IMR-90 (cell line): ENCODE measurements at regions not wholly inside any gene's neighbourhood (a gene's known extent, or its start where the extent isn't known, plus 50 kb on each side); places are given as distances from the start of the nearest gene placed in this dataset.
A peak's percentile ranks its signal among the peaks of the same experiment; 100 is the strongest.

ENCODE experiments used
- ATAC-seq: fragments of 200-7000 bp; cut with Tn5 transposase; 2 replicates; pipeline ENCODE4 v1.9.1; 2020; ENCODE audit warnings: low read depth, mild to moderate bottlenecking, moderate library complexity
- BruUV-seq: library from RNA; stranded (reverse); fragments of 400-500 nt; replicated peaks from 2 replicates; lab custom pipeline; 2021; lab: Mats Ljungman, UMichigan
- CTCF ChIA-PET: fragments of 300-600 bp; formaldehyde crosslinking; extraction: SDS; loops from one replicate; lab custom pipeline; 2021; ENCODE audit warnings: antibody characterized with exemption; lab: Yijun Ruan, JAX
- POLR2A ChIA-PET: fragments of 300-600 bp; sonication (Branson Sonifier 250); formaldehyde crosslinking; loops from one replicate; lab custom pipeline; 2022; ENCODE audit warnings: antibody characterized with exemption; ENCODE audit not compliant: unreplicated experiment; lab: Charles Lee
- DNase-seq: peaks from one replicate; pipeline ENCODE4 v3.0.0; 2013
- H2AFZ ChIP-seq: replicated peaks from 2 replicates; pipeline ENCODE3; 2013; ENCODE audit warnings: low read length, mild to moderate bottlenecking; ENCODE audit not compliant: poor library complexity
- H2AK5ac ChIP-seq: 2 replicates; pipeline ENCODE4 v1.6.1; 2013; ENCODE audit warnings: low read depth, low read length, inconsistent platforms
- H2AK9ac ChIP-seq: replicated peaks from 2 replicates; pipeline ENCODE3; 2013; ENCODE audit warnings: mild to moderate bottlenecking, low read depth, low read length, moderate library complexity; ENCODE audit not compliant: poor library complexity
- H2BK120ac ChIP-seq: 2 replicates; pipeline ENCODE4 v1.6.1; 2013; ENCODE audit warnings: low read depth, low read length, inconsistent platforms
- H2BK15ac ChIP-seq: 3 replicates; pipeline ENCODE4 v1.6.1; 2013; ENCODE audit warnings: low read depth, low read length, inconsistent platforms
- H2BK20ac ChIP-seq: 2 replicates; pipeline ENCODE4 v1.6.1; 2013; ENCODE audit warnings: low read depth, mild to moderate bottlenecking, inconsistent platforms, low read length, moderate library complexity
- H2BK5ac ChIP-seq: 2 replicates; pipeline ENCODE4 v1.6.1; 2013; ENCODE audit warnings: mild to moderate bottlenecking, low read depth, low read length, inconsistent platforms; ENCODE audit not compliant: poor library complexity, severe bottlenecking
- H3K14ac ChIP-seq: replicated peaks from 2 replicates; pipeline ENCODE4 v1.6.1; 2013; ENCODE audit warnings: low read depth, low read length, inconsistent platforms
- H3K18ac ChIP-seq: 2 replicates; pipeline ENCODE4 v1.6.1; 2013; ENCODE audit warnings: low read depth, low read length, control low read depth
- H3K23ac ChIP-seq: 2 replicates; pipeline ENCODE4 v1.6.1; 2013; ENCODE audit warnings: low read depth, low read length, inconsistent platforms
- H3K27ac ChIP-seq: 2 replicates; pipeline ENCODE4 v1.5.1; 2013; ENCODE audit warnings: mild to moderate bottlenecking, control low read depth, low read length; ENCODE audit not compliant: insufficient read depth
- H3K27me3 ChIP-seq: 2 replicates; pipeline ENCODE4 v1.6.1; 2013; ENCODE audit warnings: low read length; ENCODE audit not compliant: control insufficient read depth, insufficient read depth
- H3K36me3 ChIP-seq: 2 replicates; pipeline ENCODE4 v1.6.1; 2013; ENCODE audit warnings: low read length, mixed read lengths; ENCODE audit not compliant: control insufficient read depth, insufficient read depth
- H3K4ac ChIP-seq: 2 replicates; pipeline ENCODE4 v1.6.1; 2013; ENCODE audit warnings: low read depth, low read length, inconsistent platforms
- H3K4me1 ChIP-seq: 2 replicates; pipeline ENCODE4 v1.6.1; 2013; ENCODE audit warnings: low read length, mixed read lengths; ENCODE audit not compliant: control insufficient read depth, insufficient read depth
- H3K4me2 ChIP-seq: 2 replicates; pipeline ENCODE4 v1.6.1; 2013; ENCODE audit warnings: low read depth, mild to moderate bottlenecking, control low read depth, low read length, moderate library complexity
- H3K4me3 ChIP-seq: 2 replicates; pipeline ENCODE4 v1.5.1; 2013; ENCODE audit warnings: low read depth, mild to moderate bottlenecking, control low read depth, low read length, moderate library complexity; ENCODE audit not compliant: insufficient read depth
- H3K56ac ChIP-seq: 2 replicates; pipeline ENCODE4 v1.6.1; 2013; ENCODE audit warnings: low read length, inconsistent platforms; ENCODE audit not compliant: insufficient read depth; ENCODE audit errors: extremely low read depth
- H3K79me1 ChIP-seq, 2 experiments: 2 replicates each; pipeline ENCODE4 v1.6.1; 2013; ENCODE audit warnings: low read length in 2 of 2, inconsistent platforms in 1 of 2, low read depth in 1 of 2
- H3K9ac ChIP-seq: 2 replicates; pipeline ENCODE4 v1.6.1; 2013; ENCODE audit warnings: low read depth, low read length, control low read depth
- H3K9me1 ChIP-seq: 2 replicates; pipeline ENCODE4 v1.6.1; 2013; ENCODE audit warnings: low read length, inconsistent platforms; ENCODE audit not compliant: insufficient read depth
- H3K9me3 ChIP-seq: 2 replicates; pipeline ENCODE4 v1.6.1; 2013; ENCODE audit warnings: low read length; ENCODE audit not compliant: control insufficient read depth, insufficient read depth
- H4K20me1 ChIP-seq: 2 replicates; pipeline ENCODE4 v1.6.1; 2013; ENCODE audit warnings: low read length, inconsistent platforms; ENCODE audit not compliant: insufficient read depth
- H4K5ac ChIP-seq: 2 replicates; pipeline ENCODE4 v1.6.1; 2013; ENCODE audit warnings: mild to moderate bottlenecking, low read depth, low read length, control low read depth
- H4K8ac ChIP-seq, 2 experiments: 2 replicates each; pipeline ENCODE4 v1.6.1; 2013; ENCODE audit warnings: low read depth in 2 of 2, low read length in 2 of 2, control low read depth in 1 of 2, inconsistent platforms in 1 of 2
- H4K91ac ChIP-seq: 2 replicates; pipeline ENCODE4 v1.6.1; 2013; ENCODE audit warnings: low read depth, low read length, inconsistent platforms; ENCODE audit not compliant: insufficient read depth
- BHLHE40 ChIP-seq: fragments of 150-350 bp; IDR thresholded peaks from 2 replicates; pipeline ENCODE4 v1.6.1; 2016; ENCODE audit warnings: mild to moderate bottlenecking, low read depth, low read length
- CHD1 ChIP-seq: IDR thresholded peaks from 2 replicates; pipeline ENCODE4 v1.6.1; 2012; ENCODE audit warnings: low read depth, low read length, improper control_type of control experiment
- MAFK ChIP-seq: IDR thresholded peaks from 2 replicates; pipeline ENCODE4 v1.6.1; 2012; ENCODE audit warnings: low read depth, low read length, improper control_type of control experiment
- MAZ ChIP-seq: IDR thresholded peaks from 2 replicates; pipeline ENCODE4 v1.6.1; 2012; ENCODE audit warnings: low read depth, mild to moderate bottlenecking, low read length, improper control_type of control experiment, moderate library complexity, borderline replicate concordance
- MXI1 ChIP-seq: IDR thresholded peaks from 2 replicates; pipeline ENCODE4 v1.6.1; 2012; ENCODE audit warnings: low read depth, mild to moderate bottlenecking, low read length, moderate library complexity, borderline replicate concordance
- NFE2L2 ChIP-seq: fragments of 150-350 bp; IDR thresholded peaks from 2 replicates; pipeline ENCODE4 v1.6.1; 2016; ENCODE audit warnings: low read depth, mild to moderate bottlenecking, low read length
- POLR2A ChIP-seq: IDR thresholded peaks from 2 replicates; pipeline ENCODE4 v1.6.1; 2012; ENCODE audit warnings: mild to moderate bottlenecking, low read depth, low read length
- RAD21 ChIP-seq: IDR thresholded peaks from 2 replicates; pipeline ENCODE4 v1.6.1; 2012; ENCODE audit warnings: low read length, improper control_type of control experiment
- RCOR1 ChIP-seq: IDR thresholded peaks from 2 replicates; pipeline ENCODE4 v1.6.1; 2012; ENCODE audit warnings: mild to moderate bottlenecking, low read length, improper control_type of control experiment; ENCODE audit not compliant: insufficient replicate concordance
- RFX5 ChIP-seq: IDR thresholded peaks from 2 replicates; pipeline ENCODE4 v1.8.0; 2012; ENCODE audit warnings: low read depth, mild to moderate bottlenecking, low read length, moderate library complexity
- SMC3 ChIP-seq: fragments of 150-350 bp; IDR thresholded peaks from 2 replicates; pipeline ENCODE4 v1.6.1; 2016; ENCODE audit warnings: low read depth, mild to moderate bottlenecking, antibody characterized with exemption, low read length, moderate library complexity
- WGBS, 2 experiments: methylation state at CpG; one replicate each; pipeline versions ENCODE4 v1.1.5 to v1.1.7; 2013; ENCODE audit warnings: missing lambda C conversion rate in 2 of 2; ENCODE audit not compliant: insufficient read length in 1 of 2; ENCODE audit errors: extremely low coverage in 2 of 2; 5-methylcytosine and 5-hydroxymethylcytosine counted together
- dilution Hi-C: fragments of 300-500 bp; cut with HindIII; formaldehyde crosslinking; loops from one replicate; pipeline ENCODE4 v1.14.3; 2018; ENCODE audit warnings: low sequenced_read_pairs; ENCODE audit not compliant: unreplicated experiment
- in situ Hi-C: fragments of 300-500 bp; cut with MboI; formaldehyde crosslinking; loops from 3 replicates; pipeline ENCODE4 v1.14.3; 2019; ENCODE audit warnings: low sequenced_read_pairs, inconsistent platforms, mixed read lengths
- intact Hi-C: fragments of 100-400 bp; cut with micrococcal nuclease; formaldehyde crosslinking; loops from 2 replicates; pipeline ENCODE4 v1.10.0; 2022
- TF ChIP-seq, protein P1 (sequence below): fragments of 150-350 bp; IDR thresholded peaks from 2 replicates; pipeline ENCODE4 v1.6.1; 2016; ENCODE audit warnings: low read depth, mild to moderate bottlenecking, low read length, moderate library complexity, borderline replicate concordance
- TF ChIP-seq, protein P2 (sequence below): conservative IDR thresholded peaks from 2 replicates; pipeline ENCODE4 v1.5.1; 2012; ENCODE audit warnings: mild to moderate bottlenecking, low read depth, low read length, improper control_type of control experiment
- TF ChIP-seq, protein P3 (sequence below): fragments of 150-350 bp; IDR thresholded peaks from 2 replicates; pipeline ENCODE4 v1.6.1; 2017; ENCODE audit warnings: mild to moderate bottlenecking, antibody characterized with exemption, low read length, low read depth

DNA sequence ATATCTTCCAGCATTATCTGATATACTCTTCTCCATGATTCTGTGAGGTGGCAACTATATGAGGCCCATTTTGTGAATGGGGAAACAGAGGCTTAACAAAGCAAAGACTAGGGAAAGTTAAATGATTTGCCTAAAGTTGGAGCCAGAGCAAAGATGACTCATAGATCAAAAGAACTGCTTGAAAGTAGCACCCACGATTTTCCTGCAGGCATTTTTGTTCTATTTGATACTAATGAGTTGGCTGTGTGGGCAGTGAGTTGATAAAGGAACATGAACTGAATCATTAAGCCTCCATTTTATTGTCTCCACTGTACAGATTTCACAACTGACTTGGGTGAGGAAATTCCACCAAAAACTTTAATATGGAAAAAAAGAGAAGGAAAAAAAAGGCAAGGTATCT is 138.9 kb upstream of the IGFBP7 start:
- no peaks in the 10 kb centered on the region for H3K36me3 ChIP-seq
- no CpG with 5 or more reads among the region's 1 CpG for WGBS, 2 experiments
- H3K27ac ChIP-seq: no peak overlapping the region
- H3K4me3 ChIP-seq: no peak overlapping the region
- H3K14ac ChIP-seq: no peak overlapping the region
- H4K8ac ChIP-seq: no peak overlapping the region
- intact Hi-C loops (no loop called here), dilution Hi-C loops (no loop called here), in situ Hi-C loops (no loop called here)
- no peak overlapping the region for H2BK120ac ChIP-seq
- H3K4me2 ChIP-seq: no peak overlapping the region
- no peak overlapping the region for H2BK20ac ChIP-seq
- no peaks in the 10 kb centered on the region for H3K4me1 ChIP-seq
- H3K9me1 ChIP-seq: no peaks in the 10 kb centered on the region
- H2AK5ac ChIP-seq: no peak overlapping the region
- POLR2A ChIA-PET: no interaction called here
- ATAC-seq (no peak), DNase-seq (peak; percentile 4)
- H3K9ac ChIP-seq: no peak overlapping the region
- H4K91ac ChIP-seq: no peak overlapping the region
- no peaks in the 10 kb centered on the region for H3K9me3 ChIP-seq
- H2BK15ac ChIP-seq: no peak overlapping the region
- no peak overlapping the region for H2AK9ac ChIP-seq
- no peak overlapping the region for H2AFZ ChIP-seq
- TF ChIP-seq CHD1 (no peak), NFE2L2 (no peak), MAFK (no peak), MAZ (no peak), SMC3 (no peak), BHLHE40 (no peak), MXI1 (no peak), RAD21 (no peak), RCOR1 (no peak), RFX5 (no peak), POLR2A (no peak)
- TF ChIP-seq, protein P1, sequence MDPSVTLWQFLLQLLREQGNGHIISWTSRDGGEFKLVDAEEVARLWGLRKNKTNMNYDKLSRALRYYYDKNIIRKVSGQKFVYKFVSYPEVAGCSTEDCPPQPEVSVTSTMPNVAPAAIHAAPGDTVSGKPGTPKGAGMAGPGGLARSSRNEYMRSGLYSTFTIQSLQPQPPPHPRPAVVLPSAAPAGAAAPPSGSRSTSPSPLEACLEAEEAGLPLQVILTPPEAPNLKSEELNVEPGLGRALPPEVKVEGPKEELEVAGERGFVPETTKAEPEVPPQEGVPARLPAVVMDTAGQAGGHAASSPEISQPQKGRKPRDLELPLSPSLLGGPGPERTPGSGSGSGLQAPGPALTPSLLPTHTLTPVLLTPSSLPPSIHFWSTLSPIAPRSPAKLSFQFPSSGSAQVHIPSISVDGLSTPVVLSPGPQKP: no peak
- TF ChIP-seq, protein P2, sequence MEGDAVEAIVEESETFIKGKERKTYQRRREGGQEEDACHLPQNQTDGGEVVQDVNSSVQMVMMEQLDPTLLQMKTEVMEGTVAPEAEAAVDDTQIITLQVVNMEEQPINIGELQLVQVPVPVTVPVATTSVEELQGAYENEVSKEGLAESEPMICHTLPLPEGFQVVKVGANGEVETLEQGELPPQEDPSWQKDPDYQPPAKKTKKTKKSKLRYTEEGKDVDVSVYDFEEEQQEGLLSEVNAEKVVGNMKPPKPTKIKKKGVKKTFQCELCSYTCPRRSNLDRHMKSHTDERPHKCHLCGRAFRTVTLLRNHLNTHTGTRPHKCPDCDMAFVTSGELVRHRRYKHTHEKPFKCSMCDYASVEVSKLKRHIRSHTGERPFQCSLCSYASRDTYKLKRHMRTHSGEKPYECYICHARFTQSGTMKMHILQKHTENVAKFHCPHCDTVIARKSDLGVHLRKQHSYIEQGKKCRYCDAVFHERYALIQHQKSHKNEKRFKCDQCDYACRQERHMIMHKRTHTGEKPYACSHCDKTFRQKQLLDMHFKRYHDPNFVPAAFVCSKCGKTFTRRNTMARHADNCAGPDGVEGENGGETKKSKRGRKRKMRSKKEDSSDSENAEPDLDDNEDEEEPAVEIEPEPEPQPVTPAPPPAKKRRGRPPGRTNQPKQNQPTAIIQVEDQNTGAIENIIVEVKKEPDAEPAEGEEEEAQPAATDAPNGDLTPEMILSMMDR: no peak
- TF ChIP-seq, protein P3, sequence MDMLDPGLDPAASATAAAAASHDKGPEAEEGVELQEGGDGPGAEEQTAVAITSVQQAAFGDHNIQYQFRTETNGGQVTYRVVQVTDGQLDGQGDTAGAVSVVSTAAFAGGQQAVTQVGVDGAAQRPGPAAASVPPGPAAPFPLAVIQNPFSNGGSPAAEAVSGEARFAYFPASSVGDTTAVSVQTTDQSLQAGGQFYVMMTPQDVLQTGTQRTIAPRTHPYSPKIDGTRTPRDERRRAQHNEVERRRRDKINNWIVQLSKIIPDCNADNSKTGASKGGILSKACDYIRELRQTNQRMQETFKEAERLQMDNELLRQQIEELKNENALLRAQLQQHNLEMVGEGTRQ: no peak
- no peak overlapping the region for H3K23ac ChIP-seq
- H3K27me3 ChIP-seq: no peaks in the 10 kb centered on the region
- no peak overlapping the region for H3K56ac ChIP-seq
- no TSS peak for BruUV-seq
- CTCF ChIA-PET: no interaction called here
- no peak overlapping the region for H4K5ac ChIP-seq
- H2BK5ac ChIP-seq: no peak overlapping the region
- H3K79me1 ChIP-seq: no peaks in the 10 kb centered on the region
- H4K20me1 ChIP-seq: no peaks in the 10 kb centered on the region
- no peak overlapping the region for H3K18ac ChIP-seq
- no peak overlapping the region for H3K4ac ChIP-seq
